DND-41 (cell line): ENCODE measurements at regions not wholly inside any gene's neighbourhood (a gene's known extent, or its start where the extent isn't known, plus 50 kb on each side); places are given as distances from the start of the nearest gene placed in this dataset.

Experiments
- EZH2 ChIP-seq: IDR thresholded peaks from 3 replicates; pipeline ENCODE4 v1.6.1; 2012; ENCODE audit warnings: borderline replicate concordance, low read depth, mild to moderate bottlenecking, moderate library complexity, low read length, inconsistent platforms; ENCODE audit not compliant: severe bottlenecking
- TF ChIP-seq, protein P1 (sequence below): IDR thresholded peaks from 2 replicates; pipeline ENCODE4 v1.5.1; 2012; ENCODE audit warnings: borderline replicate concordance, low read length, moderate library complexity, mild to moderate bottlenecking; ENCODE audit not compliant: poor library complexity, severe bottlenecking; ENCODE audit errors: extremely low read depth

DNA sequence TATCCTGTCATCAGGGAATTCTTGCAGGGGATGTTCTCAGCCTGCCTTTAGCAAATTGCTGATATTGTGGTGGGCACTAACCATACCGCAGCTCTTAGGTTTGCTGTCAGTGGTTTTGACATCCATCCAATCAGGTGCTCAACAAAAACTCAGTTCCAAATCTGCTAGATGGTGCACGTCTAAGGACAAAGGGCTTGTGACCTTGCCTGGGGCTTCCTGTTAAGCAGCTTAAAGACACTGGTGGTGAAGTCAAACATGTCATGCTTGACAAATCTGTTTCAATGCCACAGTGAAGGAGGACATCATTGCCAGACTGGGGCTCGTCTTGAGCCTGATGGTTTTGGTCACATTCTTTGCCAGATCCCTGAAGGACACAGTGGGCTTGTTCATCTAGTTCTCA is 179.8 kb upstream of the NOX3 start:
- TF ChIP-seq, protein P1, sequence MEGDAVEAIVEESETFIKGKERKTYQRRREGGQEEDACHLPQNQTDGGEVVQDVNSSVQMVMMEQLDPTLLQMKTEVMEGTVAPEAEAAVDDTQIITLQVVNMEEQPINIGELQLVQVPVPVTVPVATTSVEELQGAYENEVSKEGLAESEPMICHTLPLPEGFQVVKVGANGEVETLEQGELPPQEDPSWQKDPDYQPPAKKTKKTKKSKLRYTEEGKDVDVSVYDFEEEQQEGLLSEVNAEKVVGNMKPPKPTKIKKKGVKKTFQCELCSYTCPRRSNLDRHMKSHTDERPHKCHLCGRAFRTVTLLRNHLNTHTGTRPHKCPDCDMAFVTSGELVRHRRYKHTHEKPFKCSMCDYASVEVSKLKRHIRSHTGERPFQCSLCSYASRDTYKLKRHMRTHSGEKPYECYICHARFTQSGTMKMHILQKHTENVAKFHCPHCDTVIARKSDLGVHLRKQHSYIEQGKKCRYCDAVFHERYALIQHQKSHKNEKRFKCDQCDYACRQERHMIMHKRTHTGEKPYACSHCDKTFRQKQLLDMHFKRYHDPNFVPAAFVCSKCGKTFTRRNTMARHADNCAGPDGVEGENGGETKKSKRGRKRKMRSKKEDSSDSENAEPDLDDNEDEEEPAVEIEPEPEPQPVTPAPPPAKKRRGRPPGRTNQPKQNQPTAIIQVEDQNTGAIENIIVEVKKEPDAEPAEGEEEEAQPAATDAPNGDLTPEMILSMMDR: no peak
- no peak for TF ChIP-seq EZH2
